ENCODE measurements at regions not wholly inside any gene's neighbourhood (a gene's known extent, or its start where the extent isn't known, plus 50 kb on each side); places are given as distances from the start of the nearest gene placed in this dataset.

- Histone ChIP-seq H2BK120ac (ENCODE audit: low read depth, low read length, poor library complexity, severe bottlenecking) (no peak overlapping the region), H4K5ac (ENCODE audit: insufficient read length, low read depth, low read length) (no peak overlapping the region), H3K4me1 (ENCODE audit: insufficient read depth, low read length) (peaks cover 16% of the 10 kb centered on the region; the same call in 1 of the 2 replicates), H3T11ph (ENCODE audit: low read length) (no peak overlapping the region), H3K23ac (ENCODE audit: insufficient read length, low read depth, low read length) (no peak overlapping the region), H2BK20ac (ENCODE audit: low read depth, low read length, poor library complexity, severe bottlenecking) (no peak overlapping the region), H2BK12ac (ENCODE audit: insufficient read length, low read depth, low read length) (no peak overlapping the region), H3K79me2 (ENCODE audit: insufficient read depth, low read length) (no peaks in the 10 kb centered on the region), H3K27me3 (ENCODE audit: insufficient read depth, low read length) (no peaks in the 10 kb centered on the region), H2BK5ac (ENCODE audit: insufficient read length, low read length) (no peak overlapping the region), H3K18ac (ENCODE audit: insufficient read length, low read depth, low read length) (no peak overlapping the region), H2AK5ac (ENCODE audit: insufficient read length, low read length) (no peak overlapping the region), H3K56ac (ENCODE audit: insufficient read length, low read depth, low read length) (no peak overlapping the region), H3K79me1 (ENCODE audit: insufficient read depth, low read depth, low read length, poor library complexity, severe bottlenecking) (no peaks in the 10 kb centered on the region), H4K91ac (ENCODE audit: insufficient read length, low read depth, low read length) (no peak overlapping the region), H3K4me2 (ENCODE audit: insufficient read depth, insufficient read length, low read length) (no peak overlapping the region), H3K27ac (ENCODE audit: insufficient read length, low read depth, low read length) (no peak overlapping the region), H4K20me1 (ENCODE audit: control insufficient read depth, insufficient read depth, insufficient read length) (no peaks in the 10 kb centered on the region), H3K14ac (ENCODE audit: insufficient read depth, low read length) (no peak overlapping the region), H4K8ac (replicated peaks; ENCODE audit: insufficient read length, low read depth, low read length) (no peak overlapping the region), H3K23me2 (ENCODE audit: insufficient read length, low read depth, low read length, poor library complexity, severe bottlenecking) (no peaks in the 10 kb centered on the region), H3K9me3 (ENCODE audit: control insufficient read depth, low read depth, low read length) (no peaks in the 10 kb centered on the region), H2BK15ac (ENCODE audit: low read depth, low read length) (no peak overlapping the region), H2AFZ (ENCODE audit: low read length) (no peak overlapping the region), H3K9ac (ENCODE audit: extremely low read depth, insufficient read length, low read length) (no peak overlapping the region), H3K4ac (ENCODE audit: low read depth, low read length) (no peak overlapping the region)
- H3K9me3 Mint-ChIP-seq: peaks cover 2 to 10% of the 10 kb centered on the region in 2 experiments; a peak in 4 of 5 replicates
- no CpG with 5 or more reads among the region's 11 CpGs for WGBS (ENCODE audit: extremely low coverage, insufficient read length, low lambda C conversion rate)
- peaks cover 37 to 51% of the 10 kb centered on the region in 2 experiments for H3K4me1 Mint-ChIP-seq
- DNase-seq: no peak
- TF ChIP-seq, protein P1, sequence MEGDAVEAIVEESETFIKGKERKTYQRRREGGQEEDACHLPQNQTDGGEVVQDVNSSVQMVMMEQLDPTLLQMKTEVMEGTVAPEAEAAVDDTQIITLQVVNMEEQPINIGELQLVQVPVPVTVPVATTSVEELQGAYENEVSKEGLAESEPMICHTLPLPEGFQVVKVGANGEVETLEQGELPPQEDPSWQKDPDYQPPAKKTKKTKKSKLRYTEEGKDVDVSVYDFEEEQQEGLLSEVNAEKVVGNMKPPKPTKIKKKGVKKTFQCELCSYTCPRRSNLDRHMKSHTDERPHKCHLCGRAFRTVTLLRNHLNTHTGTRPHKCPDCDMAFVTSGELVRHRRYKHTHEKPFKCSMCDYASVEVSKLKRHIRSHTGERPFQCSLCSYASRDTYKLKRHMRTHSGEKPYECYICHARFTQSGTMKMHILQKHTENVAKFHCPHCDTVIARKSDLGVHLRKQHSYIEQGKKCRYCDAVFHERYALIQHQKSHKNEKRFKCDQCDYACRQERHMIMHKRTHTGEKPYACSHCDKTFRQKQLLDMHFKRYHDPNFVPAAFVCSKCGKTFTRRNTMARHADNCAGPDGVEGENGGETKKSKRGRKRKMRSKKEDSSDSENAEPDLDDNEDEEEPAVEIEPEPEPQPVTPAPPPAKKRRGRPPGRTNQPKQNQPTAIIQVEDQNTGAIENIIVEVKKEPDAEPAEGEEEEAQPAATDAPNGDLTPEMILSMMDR (conservative IDR thresholded peaks at IDR 0.05): no peak
- peaks cover 0 to 13% (median 5%) of the 10 kb centered on the region in 3 experiments; a peak in 3 of 7 replicates for H3K36me3 Mint-ChIP-seq (ENCODE audit: insufficient read depth in 1 of 3, low read depth in 3 of 3)
- H3K27me3 Mint-ChIP-seq (ENCODE audit: low read depth): no peaks in the 10 kb centered on the region
- H3K27ac Mint-ChIP-seq: peak overlapping the region in 1 of 3 experiments; percentile 29; a peak in 1 of 7 replicates
- H3K4me3 Mint-ChIP-seq: no peak overlapping the region
These were observed 54.0 kb upstream of the CWC22 start for GRCh38 chr2:180061085-180061484.

All from H9 (cell line).